SIG-M5 (cell line): ENCODE measurements at regions not wholly inside any gene's neighbourhood (a gene's known extent, or its start where the extent isn't known, plus 50 kb on each side); places are given as distances from the start of the nearest gene placed in this dataset.

Experiments
- DNase-seq: peaks from one replicate; lab custom pipeline; 2025; lab: John Stamatoyannopoulos, UW

GRCh38 chr7:25279705-25280104 is 51.4 kb upstream of the NPVF start:
- no peak for DNase-seq

GRCh38 chr7:25280181-25280580 is 51.9 kb upstream of the NPVF start:
- DNase-seq: no peak

- no peak for DNase-seq
Measured at GRCh38 chr7:25282194-25282593, 53.9 kb upstream of the NPVF start.

- no peak for DNase-seq
Measured at GRCh38 chr7:25286756-25287155, 58.5 kb upstream of the NPVF start.

- DNase-seq: no peak
Measured at GRCh38 chr7:25287291-25287690, 59.0 kb upstream of the NPVF start.

- DNase-seq: no peak
Measured at GRCh38 chr7:25288556-25289307, 60.4 kb upstream of the NPVF start.

GRCh38 chr7:25289518-25289917 is 61.2 kb upstream of the NPVF start:
- no peak for DNase-seq

GRCh38 chr7:25294624-25295023 is 66.3 kb upstream of the NPVF start:
- no peak for DNase-seq

- DNase-seq: no peak
Measured at GRCh38 chr7:25295387-25295786, 67.1 kb upstream of the NPVF start.

GRCh38 chr7:25296086-25296485 is 67.8 kb upstream of the NPVF start:
- DNase-seq: no peak

GRCh38 chr7:25297278-25297677 is 69.0 kb upstream of the NPVF start:
- no peak for DNase-seq

- no peak for DNase-seq
Measured at GRCh38 chr7:25303281-25304181, 75.2 kb upstream of the NPVF start.

- DNase-seq: no peak
Measured at GRCh38 chr7:25304691-25305090, 76.4 kb upstream of the NPVF start.

GRCh38 chr7:25305831-25306230 is 77.5 kb upstream of the NPVF start:
- DNase-seq: no peak

GRCh38 chr7:25307624-25308023 is 79.3 kb upstream of the NPVF start:
- no peak for DNase-seq

- DNase-seq: no peak
Measured at GRCh38 chr7:25308246-25308645, 80.0 kb upstream of the NPVF start.

GRCh38 chr7:25308906-25309705 is 80.8 kb upstream of the NPVF start:
- DNase-seq: no peak

- DNase-seq: no peak
Measured at GRCh38 chr7:25310896-25311295, 82.6 kb upstream of the NPVF start.

- no peak for DNase-seq
Measured at GRCh38 chr7:25311346-25311745, 83.1 kb upstream of the NPVF start.

GRCh38 chr7:25312968-25313367 is 84.7 kb upstream of the NPVF start:
- no peak for DNase-seq

GRCh38 chr7:25313526-25313925 is 85.2 kb upstream of the NPVF start:
- DNase-seq: no peak

GRCh38 chr7:25314094-25314730 is 85.9 kb upstream of the NPVF start:
- DNase-seq: no peak
